ENCODE measurements at regions not wholly inside any gene's neighbourhood (a gene's known extent, or its start where the extent isn't known, plus 50 kb on each side); places are given as distances from the start of the nearest gene placed in this dataset.

DNA sequence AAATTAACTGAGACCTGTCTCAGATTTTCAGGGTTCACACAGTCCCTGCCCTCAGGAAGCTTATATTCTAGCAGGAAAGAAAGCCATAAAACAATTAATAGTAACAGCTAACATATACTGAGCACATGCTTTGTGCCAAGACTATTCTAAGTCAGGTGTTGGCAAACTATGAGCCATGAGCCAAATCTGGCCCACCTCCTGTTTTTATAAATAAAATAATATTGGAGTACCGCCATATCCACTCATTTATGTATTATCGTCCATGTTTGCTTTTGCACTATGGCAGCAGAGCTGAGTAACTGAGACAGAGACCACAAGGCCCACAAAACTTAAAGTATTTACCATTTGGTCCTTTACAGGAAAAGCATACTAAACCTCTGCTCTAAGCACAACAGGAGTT, 83.3 kb upstream of the TRIO start:
- no peak for DNase-seq (ENCODE audit: extremely low read depth, low read depth)
- H3K4me3 ChIP-seq (replicated peaks; ENCODE audit: low read depth, low read length), result no peak overlapping the region
- TF ChIP-seq CTCF (IDR thresholded peaks at IDR 0.05; ENCODE audit: low read depth, low read length, missing control alignments), result no peak

DNA sequence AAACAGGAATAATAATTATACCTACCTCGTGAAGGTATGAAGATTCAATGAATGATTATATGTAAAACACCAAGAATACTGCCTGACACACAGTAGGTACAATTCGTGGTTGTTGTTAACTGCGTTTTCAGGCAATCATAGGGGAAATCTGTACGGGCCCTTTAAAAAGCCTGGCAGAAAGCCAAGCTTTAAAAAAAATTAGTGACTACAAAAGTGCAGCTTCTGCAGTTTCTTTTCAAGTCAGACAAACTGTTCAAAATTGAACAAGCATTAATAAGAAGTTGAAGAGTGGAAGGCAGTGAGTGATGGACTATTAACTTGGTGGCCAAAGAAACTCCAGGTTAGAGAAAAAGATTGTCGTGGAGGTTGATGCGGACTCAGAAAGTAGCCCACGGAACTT, 85.9 kb upstream of the TRIO start:
- no peak for TF ChIP-seq CTCF (IDR thresholded peaks at IDR 0.05; ENCODE audit: low read depth, low read length, missing control alignments)
- no peak for DNase-seq (ENCODE audit: extremely low read depth, low read depth)

DNA sequence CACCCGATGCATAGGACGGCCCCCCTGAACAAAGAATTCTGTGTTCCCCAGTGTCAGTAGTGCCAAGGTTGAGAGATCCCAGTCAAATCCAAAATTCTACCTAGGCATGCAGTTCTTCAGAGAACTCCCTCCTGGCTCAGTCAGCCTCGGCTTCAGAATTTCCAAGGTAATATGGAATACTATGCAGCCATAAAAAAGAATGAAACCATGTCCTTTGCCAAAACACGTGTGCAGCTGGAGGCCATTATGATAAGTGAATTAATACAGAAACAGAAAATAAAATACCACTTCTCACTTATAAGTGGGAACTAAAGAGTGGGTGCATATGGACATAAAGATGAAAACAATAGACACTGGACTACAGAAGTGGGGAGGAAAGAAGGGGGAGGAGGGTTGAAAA, 87.1 kb upstream of the TRIO start:
- no peak overlapping the region for H3K4me3 ChIP-seq (replicated peaks; ENCODE audit: low read depth, low read length)
- no peak for DNase-seq (ENCODE audit: extremely low read depth, low read depth)
- no peak for TF ChIP-seq CTCF (IDR thresholded peaks at IDR 0.05; ENCODE audit: low read depth, low read length, missing control alignments)

More for the DNA sequence above, 85.9 kb upstream of the TRIO start:
- H3K4me3 ChIP-seq (replicated peaks; ENCODE audit: low read depth, low read length), result no peak overlapping the region

DNA sequence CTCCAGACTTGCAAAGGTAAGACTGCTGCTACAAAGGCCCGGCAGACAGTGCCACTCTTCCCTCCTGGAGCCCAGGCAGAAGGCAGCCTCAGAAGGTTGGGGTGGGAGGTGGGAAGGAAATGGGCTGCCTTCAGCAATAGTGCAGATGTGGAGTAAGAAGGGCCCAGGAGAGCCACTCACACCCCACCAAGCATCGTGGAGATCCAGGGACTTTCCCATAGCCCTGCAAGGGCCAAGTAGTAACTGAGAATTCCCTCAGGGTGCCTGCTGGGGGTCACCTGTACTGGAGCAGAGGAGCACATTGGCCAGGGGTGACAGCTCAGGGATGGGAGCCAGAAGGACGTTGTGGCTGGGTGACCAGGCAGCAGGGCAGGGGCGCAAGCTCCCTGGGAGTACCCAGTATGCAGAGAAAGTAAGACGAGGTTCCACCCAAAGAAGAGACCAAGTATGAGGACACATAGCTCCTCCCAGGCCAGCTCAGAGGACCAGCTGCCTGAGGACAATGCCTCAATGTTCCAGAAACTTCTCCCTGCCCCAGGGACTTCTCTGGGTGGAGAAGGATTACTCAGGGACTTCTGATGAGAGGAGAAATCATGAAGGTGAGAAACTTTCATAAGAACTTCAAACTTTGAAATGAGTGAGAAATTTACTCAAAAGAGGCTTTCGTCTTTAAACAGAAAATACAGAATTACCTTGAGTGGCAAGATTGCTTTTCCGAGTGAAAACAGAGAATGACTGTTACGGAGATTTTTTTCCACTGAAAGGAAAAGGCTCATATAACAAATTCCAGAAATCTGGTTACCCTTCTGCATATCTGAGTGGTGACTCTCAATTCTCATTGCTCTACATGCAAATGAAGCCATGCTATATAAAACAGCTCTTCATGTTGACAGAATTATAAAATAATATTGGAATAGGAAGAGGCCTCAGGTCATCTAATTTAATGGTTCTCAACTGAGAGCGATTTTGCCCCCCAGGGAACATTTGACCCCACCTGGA, 87.9 kb upstream of the TRIO start:
- DNase-seq (ENCODE audit: extremely low read depth, low read depth), result no peak
- no peak overlapping the region for H3K4me3 ChIP-seq (replicated peaks; ENCODE audit: low read depth, low read length)
- no peak for TF ChIP-seq CTCF (IDR thresholded peaks at IDR 0.05; ENCODE audit: low read depth, low read length, missing control alignments)

- no peak overlapping the region for H3K4me3 ChIP-seq (replicated peaks; ENCODE audit: low read depth, low read length)
- DNase-seq (ENCODE audit: extremely low read depth, low read depth), result no peak
- TF ChIP-seq CTCF (IDR thresholded peaks at IDR 0.05; ENCODE audit: low read depth, low read length, missing control alignments), result no peak
Measured at GRCh38 chr5:14054111-14054854, 88.9 kb upstream of the TRIO start.

DNA sequence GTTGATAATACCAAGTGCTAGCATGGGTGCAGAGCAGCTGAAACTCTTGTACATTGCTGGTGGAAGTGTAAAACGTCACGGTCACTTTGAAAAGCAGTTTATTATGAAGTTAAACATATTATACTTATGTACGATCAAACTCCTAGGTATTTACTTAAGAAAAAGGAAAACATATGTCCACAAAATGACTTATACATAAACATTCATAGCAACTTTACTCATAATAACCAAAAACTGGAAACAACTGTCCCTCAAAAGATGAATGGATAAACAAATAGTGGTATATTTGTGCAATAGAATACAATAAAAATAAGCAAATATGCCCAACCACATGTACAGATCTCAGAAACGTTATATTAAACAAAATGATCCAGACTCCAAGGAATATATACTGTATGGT, 92.3 kb upstream of the TRIO start:
- no peak overlapping the region for H3K4me3 ChIP-seq (replicated peaks; ENCODE audit: low read depth, low read length)
- DNase-seq (ENCODE audit: extremely low read depth, low read depth), result no peak
- no peak for TF ChIP-seq CTCF (IDR thresholded peaks at IDR 0.05; ENCODE audit: low read depth, low read length, missing control alignments)
